A549 (cell line): ENCODE measurements at regions not wholly inside any gene's neighbourhood (a gene's known extent, or its start where the extent isn't known, plus 50 kb on each side); places are given as distances from the start of the nearest gene placed in this dataset.
A peak's percentile ranks its signal among the peaks of the same experiment; 100 is the strongest.

Experiments
- ATAC-seq, 2 experiments: fragments of 200-7000 bp in 1 of 2; fragments of >200 bp in 1 of 2; cut with Nextera tagmentation in 1 of 2; cut with Tn5 transposase in 1 of 2; 3 replicates each; pipeline versions ENCODE4 v1.8.0 to v1.9.1; 2018 to 2020; ENCODE audit warnings: mild to moderate bottlenecking in 1 of 2, moderate library complexity in 1 of 2
- CTCF ChIA-PET: fragments of 300-600 bp; sonication (Branson Sonifier 250); formaldehyde crosslinking; extraction: SDS; loops from one replicate; lab custom pipeline; 2021; ENCODE audit warnings: antibody characterized with exemption, inconsistent platforms; lab: Yijun Ruan, JAX
- POLR2A ChIA-PET: fragments of 350-600 bp; formaldehyde crosslinking; extraction: SDS; loops from one replicate; lab custom pipeline; 2021; ENCODE audit warnings: antibody characterized with exemption, inconsistent platforms; lab: Yijun Ruan, JAX
- DNase-seq, 2 experiments: peaks; one replicate each; pipeline versions ENCODE4 v3.0.0 to v3.0.0-alpha.2; 2011 to 2016; ENCODE audit warnings: low read depth in 1 of 2, low spot score in 1 of 2
- FAIRE-seq: peaks from 2 replicates; lab custom pipeline; 2011; peaks lifted over from hg19 to GRCh38; lab: Jason Lieb, UNC
- H3K27ac ChIP-seq, 2 experiments: fragments of >200 bp; sonication (Bioruptor Twin); formaldehyde crosslinking; 3 replicates each; pipeline ENCODE4 v1.5.1; 2016 to 2017
- H3K4me1 ChIP-seq: fragments of >200 bp; sonication (Bioruptor Twin); formaldehyde crosslinking; 3 replicates; pipeline ENCODE4 v1.6.1; 2016
- H3K4me2 ChIP-seq: fragments of >200 bp; sonication (Bioruptor Twin); formaldehyde crosslinking; 3 replicates; pipeline ENCODE4 v1.6.1; 2016
- H3K4me3 ChIP-seq: fragments of >200 bp; sonication (Bioruptor Twin); formaldehyde crosslinking; 3 replicates; pipeline ENCODE4 v1.5.1; 2016
- H3K9me3 ChIP-seq: fragments of >200 bp; sonication (Bioruptor Twin); formaldehyde crosslinking; 3 replicates; pipeline ENCODE4 v1.6.1; 2016
- BHLHE40 ChIP-seq: IDR thresholded peaks from 2 replicates; pipeline ENCODE4 v1.6.1; 2012; ENCODE audit warnings: low read depth, low read length, inconsistent platforms
- CBX2 ChIP-seq: fragments of 200-600 bp; sonication (generic); IDR thresholded peaks from 2 replicates; pipeline ENCODE4 v1.6.1; 2016; ENCODE audit warnings: low read depth, mild to moderate bottlenecking, borderline replicate concordance
- CHD2 ChIP-seq: fragments of 150-350 bp; IDR thresholded peaks from 2 replicates; pipeline ENCODE4 v1.6.1; 2014; ENCODE audit warnings: low read length; ENCODE audit not compliant: partially characterized antibody
- EHMT2 ChIP-seq: fragments of 200-600 bp; sonication (generic); IDR thresholded peaks from 2 replicates; pipeline ENCODE4 v1.6.1; 2016; ENCODE audit warnings: antibody characterized with exemption, low read depth, mild to moderate bottlenecking, moderate library complexity
- FOSL2 ChIP-seq, 2 experiments: fragments of 450-650 bp in 1 of 2; fragments of >200 bp in 1 of 2; sonication (Bioruptor Twin) in 1 of 2; formaldehyde crosslinking; IDR thresholded peaks; 2 replicates each; pipeline versions ENCODE4 v1.5.0 to v1.6.1; 2016 to 2020; ENCODE audit warnings: mild to moderate bottlenecking in 1 of 2, moderate library complexity in 1 of 2
- FOXS1 ChIP-seq: fragments of 250-450 bp; sonication (Bioruptor Pico); IDR thresholded peaks from 2 replicates; pipeline ENCODE4 v1.5.0; 2020; ENCODE audit warnings: mild to moderate bottlenecking, moderate library complexity
- HEYL ChIP-seq: fragments of 250-450 bp; sonication (Bioruptor Pico); IDR thresholded peaks from 2 replicates; pipeline ENCODE4 v1.8.0; 2021; ENCODE audit warnings: mild to moderate bottlenecking, moderate library complexity
- HOXB5 ChIP-seq: fragments of 250-450 bp; sonication (Bioruptor Pico); IDR thresholded peaks from 2 replicates; pipeline ENCODE4 v1.5.0; 2020; ENCODE audit warnings: mild to moderate bottlenecking, moderate library complexity
- KDM5A ChIP-seq: fragments of 200-600 bp; sonication (generic); IDR thresholded peaks from 2 replicates; pipeline ENCODE4 v1.6.1; 2016; ENCODE audit warnings: antibody characterized with exemption, mild to moderate bottlenecking
- MAFK ChIP-seq: fragments of 450-650 bp; IDR thresholded peaks from 2 replicates; pipeline ENCODE4 v1.6.1; 2014; ENCODE audit not compliant: partially characterized antibody
- NFE2L2 ChIP-seq: fragments of 150-350 bp; conservative IDR thresholded peaks from 2 replicates; pipeline ENCODE4 v1.6.1; 2014; ENCODE audit warnings: low read length
- NPAS2 ChIP-seq: fragments of 250-450 bp; sonication (Bioruptor Pico); IDR thresholded peaks from 2 replicates; pipeline ENCODE4 v1.8.0; 2022; ENCODE audit warnings: mild to moderate bottlenecking, moderate library complexity, borderline replicate concordance
- PHF8 ChIP-seq: fragments of 200-600 bp; sonication (generic); IDR thresholded peaks from 2 replicates; pipeline ENCODE4 v1.6.1; 2016; ENCODE audit warnings: low read depth, mild to moderate bottlenecking, antibody characterized with exemption, moderate library complexity, borderline replicate concordance
- POLR2AphosphoS2 ChIP-seq: conservative IDR thresholded peaks from 2 replicates; pipeline ENCODE4 v1.6.1; 2012; ENCODE audit warnings: low read length, improper control_type of control experiment, inconsistent platforms
- RNF2 ChIP-seq: fragments of 200-600 bp; sonication (generic); IDR thresholded peaks from 2 replicates; pipeline ENCODE4 v1.6.1; 2016; ENCODE audit warnings: low read depth, mild to moderate bottlenecking, antibody characterized with exemption, moderate library complexity, borderline replicate concordance
- SMC3 ChIP-seq: fragments of >200 bp; sonication (Bioruptor Twin); formaldehyde crosslinking; IDR thresholded peaks from 3 replicates; pipeline ENCODE4 v1.6.1; 2018; ENCODE audit warnings: inconsistent platforms
- TFCP2L1 ChIP-seq: fragments of 250-450 bp; sonication (Bioruptor Pico); IDR thresholded peaks from 2 replicates; pipeline ENCODE4 v1.5.0; 2021; ENCODE audit warnings: mild to moderate bottlenecking
- TP53 ChIP-seq: fragments of 250-450 bp; sonication (Bioruptor Pico); IDR thresholded peaks from 2 replicates; pipeline ENCODE4 v1.5.0; 2021; ENCODE audit warnings: mild to moderate bottlenecking, moderate library complexity
- ZC3H11A ChIP-seq: fragments of 450-650 bp; IDR thresholded peaks from 2 replicates; pipeline ENCODE4 v1.6.1; 2014; ENCODE audit warnings: antibody characterized with exemption, mild to moderate bottlenecking
- ZSCAN20 ChIP-seq: fragments of 250-450 bp; sonication (Bioruptor Pico); IDR thresholded peaks from 2 replicates; pipeline ENCODE4 v1.8.0; 2022; ENCODE audit warnings: mild to moderate bottlenecking, moderate library complexity
- WGBS: methylation state at CpG from one replicate; pipeline ENCODE4 v1.1.6; 2017; ENCODE audit errors: missing lambda C conversion rate; 5-methylcytosine and 5-hydroxymethylcytosine counted together
- TF ChIP-seq, protein P1 (sequence below): fragments of 250-450 bp; sonication (Bioruptor Pico); IDR thresholded peaks from 2 replicates; pipeline ENCODE4 v1.5.0; 2021; ENCODE audit warnings: mild to moderate bottlenecking, moderate library complexity, borderline replicate concordance
- TF ChIP-seq, protein P2 (sequence below): fragments of 450-650 bp; IDR thresholded peaks from 2 replicates; pipeline ENCODE4 v1.6.1; 2014; ENCODE audit warnings: antibody characterized with exemption
- TF ChIP-seq, protein P3 (sequence below): fragments of >200 bp; sonication (Bioruptor Twin); formaldehyde crosslinking; IDR thresholded peaks from 2 replicates; pipeline ENCODE4 v1.6.1; 2016

DNA sequence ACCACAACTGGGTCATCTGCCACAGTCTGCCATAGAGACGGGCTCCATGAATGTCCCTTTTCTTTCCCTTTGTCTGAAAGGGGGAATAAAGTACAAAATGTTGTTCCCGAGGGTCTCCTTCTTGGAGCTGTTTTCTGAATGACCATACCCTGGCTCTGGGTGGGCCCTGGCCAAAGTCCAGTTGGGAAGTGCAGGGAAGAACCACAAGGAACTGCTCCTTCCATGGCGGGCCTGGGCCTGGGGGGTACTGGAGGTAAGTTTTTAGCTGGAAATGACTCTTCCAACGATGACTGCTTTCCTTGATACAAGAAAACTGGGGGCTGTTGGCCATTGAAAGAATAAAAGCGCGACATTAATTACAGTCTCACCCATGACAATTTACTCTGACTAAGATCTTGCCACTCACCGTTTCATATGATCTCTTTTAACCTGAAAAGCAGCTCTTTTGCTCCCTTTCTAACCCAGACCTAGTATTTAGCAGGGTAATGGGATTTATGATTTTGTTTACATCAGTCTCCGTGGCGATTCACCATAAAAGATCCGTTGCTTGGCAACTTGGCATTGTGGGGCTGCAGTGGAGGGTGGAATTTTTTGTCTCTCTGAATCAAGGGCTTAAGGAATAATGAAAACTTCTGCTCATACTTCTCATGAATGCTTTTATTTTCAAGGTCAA, 89.2 kb upstream of the PTCH1 start:
- Histone ChIP-seq H3K27ac (no peak overlapping the region), H3K4me1 (no peaks in the 10 kb centered on the region), H3K4me2 (no peak overlapping the region), H3K4me3 (no peak overlapping the region), H3K9me3 (no peaks in the 10 kb centered on the region)
- DNase-seq, result peak in 1 of 2 experiments; percentile 32
- ChIA-PET POLR2A (no interaction called here), CTCF (interaction anchor here (1.0 to 2.2 kb wide), 2 partner anchors 12 kb away, joined by 3 to 8 read pairs; no protein-coding TSS in a partner anchor)
- no peak for ATAC-seq
- TF ChIP-seq FOXS1 (CRISPR knock-in tag) (no peak), POLR2AphosphoS2 (no peak), FOSL2 (IDR thresholded peaks at IDR 0.05) (no peak), FOSL2 (CRISPR knock-in tag; IDR thresholded peaks at IDR 0.05) (no peak), BHLHE40 (no peak), NPAS2 (CRISPR knock-in tag) (no peak), HEYL (no peak), TP53 (CRISPR knock-in tag) (no peak), ZSCAN20 (CRISPR knock-in tag) (no peak), EHMT2 (no peak), SMC3 (no peak), PHF8 (no peak), TFCP2L1 (CRISPR knock-in tag) (no peak), RNF2 (no peak), CBX2 (no peak), NFE2L2 (no peak)
- TF ChIP-seq, protein P1, sequence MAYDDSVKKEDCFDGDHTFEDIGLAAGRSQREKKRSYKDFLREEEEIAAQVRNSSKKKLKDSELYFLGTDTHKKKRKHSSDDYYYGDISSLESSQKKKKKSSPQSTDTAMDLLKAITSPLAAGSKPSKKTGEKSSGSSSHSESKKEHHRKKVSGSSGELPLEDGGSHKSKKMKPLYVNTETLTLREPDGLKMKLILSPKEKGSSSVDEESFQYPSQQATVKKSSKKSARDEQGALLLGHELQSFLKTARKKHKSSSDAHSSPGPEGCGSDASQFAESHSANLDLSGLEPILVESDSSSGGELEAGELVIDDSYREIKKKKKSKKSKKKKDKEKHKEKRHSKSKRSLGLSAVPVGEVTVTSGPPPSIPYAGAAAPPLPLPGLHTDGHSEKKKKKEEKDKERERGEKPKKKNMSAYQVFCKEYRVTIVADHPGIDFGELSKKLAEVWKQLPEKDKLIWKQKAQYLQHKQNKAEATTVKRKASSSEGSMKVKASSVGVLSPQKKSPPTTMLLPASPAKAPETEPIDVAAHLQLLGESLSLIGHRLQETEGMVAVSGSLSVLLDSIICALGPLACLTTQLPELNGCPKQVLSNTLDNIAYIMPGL (CRISPR knock-in tag), result no peak
- TF ChIP-seq, protein P2, sequence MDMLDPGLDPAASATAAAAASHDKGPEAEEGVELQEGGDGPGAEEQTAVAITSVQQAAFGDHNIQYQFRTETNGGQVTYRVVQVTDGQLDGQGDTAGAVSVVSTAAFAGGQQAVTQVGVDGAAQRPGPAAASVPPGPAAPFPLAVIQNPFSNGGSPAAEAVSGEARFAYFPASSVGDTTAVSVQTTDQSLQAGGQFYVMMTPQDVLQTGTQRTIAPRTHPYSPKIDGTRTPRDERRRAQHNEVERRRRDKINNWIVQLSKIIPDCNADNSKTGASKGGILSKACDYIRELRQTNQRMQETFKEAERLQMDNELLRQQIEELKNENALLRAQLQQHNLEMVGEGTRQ, result no peak
- WGBS, result 76% methylated on average over 10 of the region's 10 CpGs
- no peak for FAIRE-seq

DNA sequence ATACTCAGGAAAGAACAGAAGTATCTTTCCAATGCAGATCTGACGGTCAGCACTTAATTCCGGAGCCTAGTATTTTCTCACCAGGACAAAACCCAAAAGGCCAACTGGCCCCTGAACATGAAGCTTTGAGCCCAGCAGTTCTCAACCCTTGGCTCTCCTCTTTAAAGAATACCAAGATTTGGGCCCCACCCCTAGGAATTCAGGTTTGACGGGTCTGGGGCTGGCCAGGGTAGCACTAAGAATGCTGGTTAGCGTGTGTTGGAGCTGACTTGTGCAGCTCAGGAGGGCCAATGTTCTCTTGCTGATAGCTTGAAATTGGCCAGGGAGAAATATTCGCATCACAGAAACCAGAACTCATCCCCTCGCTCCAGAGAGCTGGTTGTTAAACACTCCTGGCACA, 88.3 kb upstream of the PTCH1 start:
- Histone ChIP-seq H3K27ac (no peak overlapping the region), H3K9me3 (no peaks in the 10 kb centered on the region), H3K4me3 (no peak overlapping the region), H3K4me1 (no peaks in the 10 kb centered on the region), H3K4me2 (no peak overlapping the region)
- TF ChIP-seq ZSCAN20 (CRISPR knock-in tag) (no peak), PHF8 (no peak), KDM5A (no peak), ZC3H11A (no peak), HOXB5 (no peak)
- TF ChIP-seq, protein P3, sequence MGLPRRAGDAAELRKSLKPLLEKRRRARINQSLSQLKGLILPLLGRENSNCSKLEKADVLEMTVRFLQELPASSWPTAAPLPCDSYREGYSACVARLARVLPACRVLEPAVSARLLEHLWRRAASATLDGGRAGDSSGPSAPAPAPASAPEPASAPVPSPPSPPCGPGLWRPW, result no peak
- DNase-seq, result no peak
- ChIA-PET POLR2A (no interaction called here), CTCF (interaction anchor here (1.0 to 2.2 kb wide), 2 partner anchors 12 to 13 kb away, joined by 3 to 8 read pairs; no protein-coding TSS in a partner anchor)
- FAIRE-seq, result no peak
- WGBS, result 61% methylated on average over 6 of the region's 6 CpGs
- no peak for ATAC-seq

DNA sequence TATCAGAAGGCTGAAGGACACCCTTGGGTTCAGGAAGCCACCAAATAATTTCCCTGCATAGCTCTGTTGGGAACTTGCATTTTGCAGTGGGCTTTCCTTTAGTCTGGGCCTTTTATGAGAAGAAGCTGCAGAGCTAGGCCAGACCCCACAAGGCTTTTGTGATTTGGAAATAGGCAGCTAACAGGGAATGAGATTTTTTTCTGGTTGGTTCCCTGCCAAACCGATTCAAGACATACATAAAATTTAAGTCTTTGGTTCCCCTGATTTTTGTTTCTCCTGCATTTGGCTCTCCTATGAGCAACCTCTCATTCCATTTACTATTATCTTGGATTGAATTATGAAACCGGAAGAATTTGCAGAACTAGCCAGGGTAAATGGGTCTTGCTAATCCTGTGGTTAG, 81.5 kb upstream of the PTCH1 start:
- H3K4me3 ChIP-seq, result no peak overlapping the region
- H3K9me3 ChIP-seq, result no peaks in the 10 kb centered on the region
- DNase-seq (no peak), ATAC-seq (no peak), FAIRE-seq (no peak)
- no peak overlapping the region for H3K27ac ChIP-seq
- ChIA-PET CTCF (interaction anchor here (0.5 kb wide), 1 partner anchor 15 kb away, joined by 3 read pairs; no protein-coding TSS in a partner anchor), POLR2A (no interaction called here)
- H3K4me2 ChIP-seq, result no peak overlapping the region
- TF ChIP-seq BHLHE40 (no peak), FOXS1 (CRISPR knock-in tag) (no peak), NFE2L2 (no peak), SMC3 (no peak), MAFK (no peak), CHD2 (no peak), ZSCAN20 (CRISPR knock-in tag) (no peak)
- TF ChIP-seq, all 56 proteins: peak for 0
- no peaks in the 10 kb centered on the region for H3K4me1 ChIP-seq
- WGBS, result 46% methylated on average over 2 of the region's 2 CpGs
